ENCODE measurements at regions not wholly inside any gene's neighbourhood (a gene's known extent, or its start where the extent isn't known, plus 50 kb on each side); places are given as distances from the start of the nearest gene placed in this dataset.

GRCh38 chr9:8221462-8221861, 421.9 kb upstream of the DMAC1 start:
- no peak overlapping the region for H3K18ac ChIP-seq (ENCODE audit: insufficient read length, low read depth, low read length)
- no peak overlapping the region for H3K4ac ChIP-seq (ENCODE audit: low read depth, low read length)
- Mint-ChIP-seq H3K4me1 (peaks cover 7 to 9% of the 10 kb centered on the region in 2 experiments; a peak in 3 of 4 replicates), H3K4me3 (no peak overlapping the region), H3K27me3 (ENCODE audit: low read depth) (no peaks in the 10 kb centered on the region), H3K9me3 (peaks cover 0 to 8% of the 10 kb centered on the region in 2 experiments; a peak in 2 of 5 replicates), H3K27ac (no peak overlapping the region), H3K36me3 (ENCODE audit: insufficient read depth in 1 of 3, low read depth in 3 of 3) (no peaks in the 10 kb centered on the region; a peak in 1 of 7 replicates)
- no peak overlapping the region for H2BK15ac ChIP-seq (ENCODE audit: low read depth, low read length)
- no peak overlapping the region for H3K56ac ChIP-seq (ENCODE audit: insufficient read length, low read depth, low read length)
- H2BK120ac ChIP-seq (ENCODE audit: low read depth, low read length, poor library complexity, severe bottlenecking) = no peak overlapping the region
- no peak overlapping the region for H3K27ac ChIP-seq (ENCODE audit: insufficient read length, low read depth, low read length)
- no peak overlapping the region for H4K5ac ChIP-seq (ENCODE audit: insufficient read length, low read depth, low read length)
- H3K23ac ChIP-seq (ENCODE audit: insufficient read length, low read depth, low read length) = no peak overlapping the region
- no CpG with 5 or more reads among the region's 4 CpGs for WGBS (ENCODE audit: extremely low coverage, insufficient read length, low lambda C conversion rate)
- DNase-seq = no peak
- no peak overlapping the region for H2BK20ac ChIP-seq (ENCODE audit: low read depth, low read length, poor library complexity, severe bottlenecking)
- no peaks in the 10 kb centered on the region for H3K79me1 ChIP-seq (ENCODE audit: insufficient read depth, low read depth, low read length, poor library complexity, severe bottlenecking)
- no peak overlapping the region for H3K4me2 ChIP-seq (ENCODE audit: insufficient read depth, insufficient read length, low read length)
- TF ChIP-seq, protein P1, sequence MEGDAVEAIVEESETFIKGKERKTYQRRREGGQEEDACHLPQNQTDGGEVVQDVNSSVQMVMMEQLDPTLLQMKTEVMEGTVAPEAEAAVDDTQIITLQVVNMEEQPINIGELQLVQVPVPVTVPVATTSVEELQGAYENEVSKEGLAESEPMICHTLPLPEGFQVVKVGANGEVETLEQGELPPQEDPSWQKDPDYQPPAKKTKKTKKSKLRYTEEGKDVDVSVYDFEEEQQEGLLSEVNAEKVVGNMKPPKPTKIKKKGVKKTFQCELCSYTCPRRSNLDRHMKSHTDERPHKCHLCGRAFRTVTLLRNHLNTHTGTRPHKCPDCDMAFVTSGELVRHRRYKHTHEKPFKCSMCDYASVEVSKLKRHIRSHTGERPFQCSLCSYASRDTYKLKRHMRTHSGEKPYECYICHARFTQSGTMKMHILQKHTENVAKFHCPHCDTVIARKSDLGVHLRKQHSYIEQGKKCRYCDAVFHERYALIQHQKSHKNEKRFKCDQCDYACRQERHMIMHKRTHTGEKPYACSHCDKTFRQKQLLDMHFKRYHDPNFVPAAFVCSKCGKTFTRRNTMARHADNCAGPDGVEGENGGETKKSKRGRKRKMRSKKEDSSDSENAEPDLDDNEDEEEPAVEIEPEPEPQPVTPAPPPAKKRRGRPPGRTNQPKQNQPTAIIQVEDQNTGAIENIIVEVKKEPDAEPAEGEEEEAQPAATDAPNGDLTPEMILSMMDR (conservative IDR thresholded peaks at IDR 0.05) = no peak
- H2AFZ ChIP-seq (ENCODE audit: low read length) = no peak overlapping the region
- H3K27me3 ChIP-seq (ENCODE audit: insufficient read depth, low read length) = no peaks in the 10 kb centered on the region
- no peaks in the 10 kb centered on the region for H3K79me2 ChIP-seq (ENCODE audit: insufficient read depth, low read length)
- H4K91ac ChIP-seq (ENCODE audit: insufficient read length, low read depth, low read length) = no peak overlapping the region
- H2BK5ac ChIP-seq (ENCODE audit: insufficient read length, low read length) = no peak overlapping the region
- no peaks in the 10 kb centered on the region for H3K23me2 ChIP-seq (ENCODE audit: insufficient read length, low read depth, low read length, poor library complexity, severe bottlenecking)
- H3K9me3 ChIP-seq (ENCODE audit: control insufficient read depth, low read depth, low read length) = no peaks in the 10 kb centered on the region
- H3K14ac ChIP-seq (ENCODE audit: insufficient read depth, low read length) = no peak overlapping the region
- H3K4me1 ChIP-seq (ENCODE audit: insufficient read depth, low read length) = no peaks in the 10 kb centered on the region
- H4K8ac ChIP-seq (replicated peaks; ENCODE audit: insufficient read length, low read depth, low read length) = no peak overlapping the region
- no peak overlapping the region for H2BK12ac ChIP-seq (ENCODE audit: insufficient read length, low read depth, low read length)
- H3T11ph ChIP-seq (ENCODE audit: low read length) = no peak overlapping the region
- H4K20me1 ChIP-seq (ENCODE audit: control insufficient read depth, insufficient read depth, insufficient read length) = no peaks in the 10 kb centered on the region
- no peak overlapping the region for H3K9ac ChIP-seq (ENCODE audit: extremely low read depth, insufficient read length, low read length)
- no peak overlapping the region for H2AK5ac ChIP-seq (ENCODE audit: insufficient read length, low read length)

Data from H9 (cell line).